ENCODE measurements at regions not wholly inside any gene's neighbourhood (a gene's known extent, or its start where the extent isn't known, plus 50 kb on each side); places are given as distances from the start of the nearest gene placed in this dataset.

DNA sequence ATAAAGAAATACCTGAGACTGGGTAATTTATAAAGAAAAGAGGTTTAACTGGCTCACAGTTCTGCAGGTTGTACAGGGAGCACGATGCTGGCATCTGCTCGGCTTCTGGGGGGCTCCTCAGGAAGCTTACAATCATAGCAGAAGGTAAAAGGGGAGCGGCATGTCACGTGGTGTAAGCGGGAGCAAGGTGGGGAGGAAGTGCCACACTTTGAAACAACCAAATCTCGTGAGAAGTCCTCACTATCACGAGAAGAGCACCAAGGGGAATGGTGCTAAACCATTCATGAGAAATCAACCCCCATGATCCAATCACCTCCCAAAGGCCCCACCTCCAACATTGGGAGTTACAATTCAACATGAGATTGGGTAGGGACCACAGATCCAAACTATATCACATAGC, 67.7 kb downstream of the AKR1B1 start:
- TF ChIP-seq, protein P1, sequence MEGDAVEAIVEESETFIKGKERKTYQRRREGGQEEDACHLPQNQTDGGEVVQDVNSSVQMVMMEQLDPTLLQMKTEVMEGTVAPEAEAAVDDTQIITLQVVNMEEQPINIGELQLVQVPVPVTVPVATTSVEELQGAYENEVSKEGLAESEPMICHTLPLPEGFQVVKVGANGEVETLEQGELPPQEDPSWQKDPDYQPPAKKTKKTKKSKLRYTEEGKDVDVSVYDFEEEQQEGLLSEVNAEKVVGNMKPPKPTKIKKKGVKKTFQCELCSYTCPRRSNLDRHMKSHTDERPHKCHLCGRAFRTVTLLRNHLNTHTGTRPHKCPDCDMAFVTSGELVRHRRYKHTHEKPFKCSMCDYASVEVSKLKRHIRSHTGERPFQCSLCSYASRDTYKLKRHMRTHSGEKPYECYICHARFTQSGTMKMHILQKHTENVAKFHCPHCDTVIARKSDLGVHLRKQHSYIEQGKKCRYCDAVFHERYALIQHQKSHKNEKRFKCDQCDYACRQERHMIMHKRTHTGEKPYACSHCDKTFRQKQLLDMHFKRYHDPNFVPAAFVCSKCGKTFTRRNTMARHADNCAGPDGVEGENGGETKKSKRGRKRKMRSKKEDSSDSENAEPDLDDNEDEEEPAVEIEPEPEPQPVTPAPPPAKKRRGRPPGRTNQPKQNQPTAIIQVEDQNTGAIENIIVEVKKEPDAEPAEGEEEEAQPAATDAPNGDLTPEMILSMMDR (IDR thresholded peaks at IDR 0.05; ENCODE audit: unreplicated experiment): no peak
- H3K27me3 Mint-ChIP-seq (ENCODE audit: low read depth): peaks cover 14% of the 10 kb centered on the region

GRCh38 chr7:134388336-134389019, 70.4 kb downstream of the AKR1B1 start:
- TF ChIP-seq, protein P1 (IDR thresholded peaks at IDR 0.05; ENCODE audit: unreplicated experiment): no peak
- H3K36me3 Mint-ChIP-seq: peaks cover 2% of the 10 kb centered on the region
- H3K9me3 Mint-ChIP-seq: peaks cover 20% of the 10 kb centered on the region
- H3K4me1 Mint-ChIP-seq: peaks cover 3% of the 10 kb centered on the region
- H3K27ac Mint-ChIP-seq: no peak overlapping the region
- DNase-seq (ENCODE audit: low spot score in 2 of 2, unreplicated experiment in 2 of 2): no peak
- H3K4me3 Mint-ChIP-seq: no peak overlapping the region
- peaks cover 10% of the 10 kb centered on the region for H3K27me3 Mint-ChIP-seq (ENCODE audit: low read depth)

More for the DNA sequence above, 67.7 kb downstream of the AKR1B1 start:
- peaks cover 2% of the 10 kb centered on the region for H3K36me3 Mint-ChIP-seq
- H3K27ac Mint-ChIP-seq: no peak overlapping the region
- H3K4me1 Mint-ChIP-seq: peaks cover 6% of the 10 kb centered on the region
- H3K4me3 Mint-ChIP-seq: no peak overlapping the region
- peaks cover 12% of the 10 kb centered on the region for H3K9me3 Mint-ChIP-seq
- DNase-seq (ENCODE audit: low spot score in 2 of 2, unreplicated experiment in 2 of 2): no peak

- no peak for DNase-seq (ENCODE audit: low spot score in 2 of 2, unreplicated experiment in 2 of 2)
- H3K27me3 Mint-ChIP-seq (ENCODE audit: low read depth): peaks cover 67% of the 10 kb centered on the region
- TF ChIP-seq, protein P1 (IDR thresholded peaks at IDR 0.05; ENCODE audit: unreplicated experiment): no peak
- H3K27ac Mint-ChIP-seq: no peak overlapping the region
- no peaks in the 10 kb centered on the region for H3K36me3 Mint-ChIP-seq
- no peaks in the 10 kb centered on the region for H3K4me1 Mint-ChIP-seq
- H3K4me3 Mint-ChIP-seq: no peak overlapping the region
- H3K9me3 Mint-ChIP-seq: no peaks in the 10 kb centered on the region
These were observed 61.8 kb upstream of the SLC35B4 start for GRCh38 chr7:134378562-134378961.

GRCh38 chr7:134376693-134377092, 60.0 kb upstream of the SLC35B4 start:
- no peaks in the 10 kb centered on the region for H3K36me3 Mint-ChIP-seq
- H3K27me3 Mint-ChIP-seq (ENCODE audit: low read depth): peaks cover 77% of the 10 kb centered on the region

GRCh38 chr7:134375206-134375605, 58.5 kb upstream of the SLC35B4 start:
- TF ChIP-seq, protein P1 (IDR thresholded peaks at IDR 0.05; ENCODE audit: unreplicated experiment): no peak
- no peaks in the 10 kb centered on the region for H3K9me3 Mint-ChIP-seq
- no peak overlapping the region for H3K4me3 Mint-ChIP-seq
- H3K27ac Mint-ChIP-seq: no peak overlapping the region
- H3K36me3 Mint-ChIP-seq: no peaks in the 10 kb centered on the region
- DNase-seq (ENCODE audit: low spot score in 2 of 2, unreplicated experiment in 2 of 2): no peak
- H3K4me1 Mint-ChIP-seq: no peaks in the 10 kb centered on the region
- H3K27me3 Mint-ChIP-seq (ENCODE audit: low read depth): peaks cover 85% of the 10 kb centered on the region

More at GRCh38 chr7:134376693-134377092, 60.0 kb upstream of the SLC35B4 start:
- no peak overlapping the region for H3K4me3 Mint-ChIP-seq
- TF ChIP-seq, protein P1 (IDR thresholded peaks at IDR 0.05; ENCODE audit: unreplicated experiment): no peak
- no peaks in the 10 kb centered on the region for H3K9me3 Mint-ChIP-seq
- H3K27ac Mint-ChIP-seq: no peak overlapping the region
- no peaks in the 10 kb centered on the region for H3K4me1 Mint-ChIP-seq
- DNase-seq (ENCODE audit: low spot score in 2 of 2, unreplicated experiment in 2 of 2): no peak
